ENCODE measurements at regions not wholly inside any gene's neighbourhood (a gene's known extent, or its start where the extent isn't known, plus 50 kb on each side); places are given as distances from the start of the nearest gene placed in this dataset.
"Not testable (repeated sequence)": the region's sequence is repeated elsewhere in the genome, so short reads cannot be mapped to it uniquely, and the experiment has no call there.

GRCh38 chr2:91422102-91422501 is 2730.6 kb downstream of the RPIA start:
- TF ChIP-seq CTCF (conservative IDR thresholded peaks at IDR 0.05; ENCODE audit: low read depth, low read length); EZH2phosphoT487 (IDR thresholded peaks at IDR 0.05; ENCODE audit: borderline replicate concordance, low read length): not testable (repeated sequence)
